Stimulated activated naive CD8-positive, alpha-beta T cell treated with anti-CD3 and anti-CD28 coated beads, Interleukin-15, amount 100 ng/mL, for 72 hours (primary cell): ENCODE measurements at regions not wholly inside any gene's neighbourhood (a gene's known extent, or its start where the extent isn't known, plus 50 kb on each side); places are given as distances from the start of the nearest gene placed in this dataset.
"Not testable (repeated sequence)": the region's sequence is repeated elsewhere in the genome, so short reads cannot be mapped to it uniquely, and the experiment has no call there.

Experiments
- ATAC-seq: fragments of 150-1000 bp; cut with Tn5 transposase; 2 replicates; pipeline ENCODE4 v1.10.0; 2021; ENCODE audit warnings: mild to moderate bottlenecking, moderate library complexity
- DNase-seq, 2 donors: peaks; one replicate each; pipeline ENCODE4 v3.0.0; 2021 to 2022
- H3K27ac Mint-ChIP-seq, 2 donors: one replicate each; pipeline ENCODE4 v1.8.0; 2022; ENCODE audit warnings: mild to moderate bottlenecking in 2 of 2, mixed read lengths in 2 of 2, moderate library complexity in 2 of 2
- H3K27me3 Mint-ChIP-seq: one replicate; pipeline ENCODE4 v1.8.0; 2022; ENCODE audit warnings: mixed read lengths
- H3K4me1 Mint-ChIP-seq: one replicate; pipeline ENCODE4 v1.8.0; 2022; ENCODE audit warnings: mild to moderate bottlenecking, mixed read lengths
- H3K4me3 Mint-ChIP-seq, 2 donors: one replicate each; pipeline ENCODE4 v1.8.0; 2022; ENCODE audit warnings: mild to moderate bottlenecking in 2 of 2, mixed read lengths in 2 of 2, moderate library complexity in 1 of 2
- H3K9me3 Mint-ChIP-seq, 2 donors: one replicate each; pipeline ENCODE4 v1.8.0; 2022; ENCODE audit warnings: mixed read lengths in 2 of 2

GRCh38 chr17:20947708-20948107, 95.1 kb downstream of the USP22 start:
- H3K27ac Mint-ChIP-seq, DNase-seq, ATAC-seq, H3K4me1 Mint-ChIP-seq, H3K4me3 Mint-ChIP-seq, H3K9me3 Mint-ChIP-seq: not testable (repeated sequence)
- H3K27me3 Mint-ChIP-seq, result peaks cover 27% of the 10 kb centered on the region

GRCh38 chr17:20948984-20949777, 93.6 kb downstream of the USP22 start:
- peak; percentile 80 for ATAC-seq
- Mint-ChIP-seq H3K27me3 (peaks cover 27% of the 10 kb centered on the region), H3K9me3 (no peaks in the 10 kb centered on the region), H3K4me3 (no peak overlapping the region), H3K27ac (peak overlapping the region in 1 of 2 donors; percentile 52), H3K4me1 (peaks cover 5% of the 10 kb centered on the region)
- peak in 1 of 2 donors; percentile 28 for DNase-seq
